Subcutaneous abdominal adipose tissue (tissue), 5 donors: ENCODE measurements at regions not wholly inside any gene's neighbourhood (a gene's known extent, or its start where the extent isn't known, plus 50 kb on each side); places are given as distances from the start of the nearest gene placed in this dataset.

Experiments used
- H3K27ac ChIP-seq: one replicate; pipeline ENCODE4 v1.7.0; 2013; ENCODE audit warnings: low read depth, mild to moderate bottlenecking, inconsistent platforms, low read length, moderate library complexity
- H3K27me3 ChIP-seq, 5 donors: one replicate each; pipeline ENCODE4 v1.7.0; 2013; ENCODE audit warnings: low read length in 5 of 5, inconsistent platforms in 1 of 5; ENCODE audit not compliant: control insufficient read depth in 5 of 5, insufficient read depth in 4 of 5
- H3K36me3 ChIP-seq, 5 donors: one replicate each; pipeline ENCODE4 v1.7.0; 2013; ENCODE audit warnings: low read length in 5 of 5; ENCODE audit not compliant: control insufficient read depth in 5 of 5, insufficient read depth in 5 of 5
- H3K4me1 ChIP-seq, 5 donors: one replicate each; pipeline ENCODE4 v1.7.0; 2013; ENCODE audit warnings: low read length in 5 of 5, mild to moderate bottlenecking in 3 of 5, moderate library complexity in 1 of 5; ENCODE audit not compliant: control insufficient read depth in 5 of 5, insufficient read depth in 5 of 5
- H3K4me3 ChIP-seq, 5 donors: one replicate each; pipeline ENCODE4 v1.7.0; 2013; ENCODE audit warnings: low read length in 5 of 5, low read depth in 1 of 5
- H3K9ac ChIP-seq, 5 donors: one replicate each; pipeline ENCODE4 v1.7.0; 2013; ENCODE audit warnings: low read length in 5 of 5, mild to moderate bottlenecking in 4 of 5, moderate library complexity in 3 of 5
- H3K9me3 ChIP-seq, 5 donors: one replicate each; pipeline ENCODE4 v1.7.0; 2013; ENCODE audit warnings: low read length in 5 of 5; ENCODE audit not compliant: control insufficient read depth in 5 of 5
- donor health status: healthy.
- donor health status: healthy.
- donor health status: healthy.
- donor health status: healthy.
- donor health status: healthy.

DNA sequence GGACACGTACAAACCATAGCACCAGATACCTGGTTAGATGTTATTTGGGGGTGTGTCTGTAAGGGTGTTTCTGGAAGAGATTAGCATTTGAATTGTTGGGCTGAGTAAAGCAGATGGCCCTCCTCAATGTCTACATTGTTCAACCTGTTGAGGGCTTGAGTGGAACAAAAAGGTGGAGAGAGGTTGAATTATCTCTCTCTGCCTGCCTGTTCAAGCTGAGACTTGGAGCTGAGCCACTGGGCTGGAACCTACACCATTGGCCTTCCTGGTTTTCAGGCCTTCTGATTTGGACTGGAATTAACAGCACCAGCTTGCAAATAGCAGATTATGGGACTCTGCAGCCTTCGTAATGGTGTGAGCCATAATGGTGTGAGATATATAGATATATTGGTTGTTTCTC, 71.3 kb upstream of the CORO2B start:
- no peak overlapping the region for H3K27ac ChIP-seq
- H3K27me3 ChIP-seq = no peaks in the 10 kb centered on the region
- no peak overlapping the region for H3K9ac ChIP-seq
- peaks cover 5 to 58% (median 48%) of the 10 kb centered on the region in 5 donors for H3K4me1 ChIP-seq
- peaks cover 0 to 3% (median 0%) of the 10 kb centered on the region in 5 donors for H3K9me3 ChIP-seq
- H3K4me3 ChIP-seq = no peak overlapping the region
- H3K36me3 ChIP-seq = no peaks in the 10 kb centered on the region

- Histone ChIP-seq H3K4me1 (peaks cover 5 to 59% (median 47%) of the 10 kb centered on the region in 5 donors), H3K4me3 (no peak overlapping the region), H3K36me3 (no peaks in the 10 kb centered on the region), H3K27me3 (no peaks in the 10 kb centered on the region), H3K27ac (no peak overlapping the region), H3K9ac (no peak overlapping the region), H3K9me3 (peaks cover 0 to 3% (median 0%) of the 10 kb centered on the region in 5 donors)
Observed at GRCh38 chr15:68508485-68509189, 70.2 kb upstream of the CORO2B start.

- H3K36me3 ChIP-seq = no peaks in the 10 kb centered on the region
- H3K9ac ChIP-seq = no peak overlapping the region
- H3K9me3 ChIP-seq = peaks cover 0 to 3% (median 0%) of the 10 kb centered on the region in 5 donors
- no peaks in the 10 kb centered on the region for H3K27me3 ChIP-seq
- peaks cover 5 to 45% (median 35%) of the 10 kb centered on the region in 5 donors for H3K4me1 ChIP-seq
- H3K27ac ChIP-seq = peak overlapping the region; percentile 41
- H3K4me3 ChIP-seq = peak overlapping the region in 1 of 5 donors; percentile 22
Observed at GRCh38 chr15:68510558-68510957, 68.2 kb upstream of the CORO2B start.

- Histone ChIP-seq H3K4me1 (peaks cover 5 to 45% (median 35%) of the 10 kb centered on the region in 5 donors), H3K27ac (peak overlapping the region; percentile 41), H3K4me3 (peak overlapping the region in 2 of 5 donors; percentile 10 to 19), H3K27me3 (no peaks in the 10 kb centered on the region), H3K36me3 (no peaks in the 10 kb centered on the region), H3K9me3 (peaks cover 0 to 2% (median 0%) of the 10 kb centered on the region in 5 donors), H3K9ac (no peak overlapping the region)
Observed at GRCh38 chr15:68511073-68511991, 67.5 kb upstream of the CORO2B start.

DNA sequence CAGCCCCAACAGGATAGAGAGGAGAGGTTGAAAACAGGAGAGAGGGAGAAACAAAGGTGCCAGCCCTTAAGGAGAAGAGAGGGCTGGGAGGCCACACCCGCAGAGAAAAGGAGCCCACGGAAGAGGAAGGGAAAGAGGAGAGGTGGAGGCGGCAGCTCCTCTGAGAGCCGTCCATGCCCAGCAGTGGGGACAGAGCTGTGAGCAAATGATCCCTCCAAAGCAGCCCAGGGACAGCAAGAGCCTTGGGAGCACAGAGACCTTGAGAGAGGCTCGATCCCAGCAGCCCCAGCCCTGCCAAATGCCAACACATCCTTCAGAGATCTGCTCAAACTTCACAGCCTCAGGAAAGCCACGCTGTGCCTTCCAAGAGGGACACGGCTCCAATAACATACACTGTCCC, 66.7 kb upstream of the CORO2B start:
- Histone ChIP-seq H3K27me3 (no peaks in the 10 kb centered on the region), H3K9me3 (peaks cover 0 to 2% (median 0%) of the 10 kb centered on the region in 5 donors), H3K27ac (peak overlapping the region; percentile 1), H3K9ac (no peak overlapping the region), H3K36me3 (no peaks in the 10 kb centered on the region), H3K4me3 (no peak overlapping the region), H3K4me1 (peaks cover 5 to 47% (median 35%) of the 10 kb centered on the region in 5 donors)

- Histone ChIP-seq H3K27me3 (no peaks in the 10 kb centered on the region), H3K36me3 (no peaks in the 10 kb centered on the region), H3K4me1 (peaks cover 5 to 53% (median 37%) of the 10 kb centered on the region in 5 donors), H3K27ac (no peak overlapping the region), H3K9ac (no peak overlapping the region), H3K9me3 (peaks cover 0 to 2% (median 0%) of the 10 kb centered on the region in 5 donors), H3K4me3 (no peak overlapping the region)
Observed at GRCh38 chr15:68512598-68512997, 66.2 kb upstream of the CORO2B start.

DNA sequence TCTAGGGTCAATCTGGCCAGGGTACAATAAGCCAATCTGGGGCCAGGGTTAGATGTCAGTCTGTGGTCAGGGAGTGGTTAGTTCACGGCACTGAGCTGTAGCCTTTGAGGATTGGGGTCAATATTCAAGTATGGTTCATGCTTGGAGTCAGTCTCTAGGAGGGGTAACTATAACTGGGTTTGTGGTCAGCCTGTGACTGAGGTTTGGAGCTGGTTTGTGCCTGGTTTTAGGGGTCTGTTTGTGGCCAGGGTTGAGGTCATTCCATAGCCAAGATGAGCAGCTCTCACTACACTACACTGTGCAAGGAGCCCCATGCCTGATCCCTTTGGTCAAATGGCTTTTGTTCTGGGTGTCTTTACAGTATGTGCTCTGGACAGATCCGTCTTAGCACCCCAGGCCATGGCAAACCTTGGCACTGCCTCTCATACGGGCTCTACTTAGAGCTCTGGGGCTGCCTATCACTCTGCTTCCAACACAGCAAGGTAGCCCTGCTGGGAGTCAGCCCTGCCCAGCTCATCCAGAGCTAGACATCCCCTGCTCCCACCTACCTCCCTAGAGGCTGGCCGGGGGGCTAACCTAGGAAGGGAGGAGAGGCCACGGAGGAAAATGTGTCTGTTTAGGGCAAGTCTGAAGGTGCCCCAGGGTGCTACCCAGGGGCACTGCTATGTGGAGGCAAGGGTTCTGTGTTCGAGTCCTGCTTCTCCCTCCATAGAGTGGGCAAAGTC, 63.3 kb upstream of the CORO2B start:
- no peak overlapping the region for H3K4me3 ChIP-seq
- H3K27me3 ChIP-seq = no peaks in the 10 kb centered on the region
- no peaks in the 10 kb centered on the region for H3K36me3 ChIP-seq
- H3K4me1 ChIP-seq = peaks cover 5 to 43% (median 34%) of the 10 kb centered on the region in 5 donors
- no peak overlapping the region for H3K27ac ChIP-seq
- peaks cover 0 to 2% (median 0%) of the 10 kb centered on the region in 5 donors for H3K9me3 ChIP-seq
- no peak overlapping the region for H3K9ac ChIP-seq

- Histone ChIP-seq H3K4me1 (peaks cover 3 to 25% (median 16%) of the 10 kb centered on the region in 5 donors), H3K9ac (peak overlapping the region in 1 of 5 donors; percentile 10), H3K4me3 (no peak overlapping the region), H3K27ac (no peak overlapping the region), H3K36me3 (no peaks in the 10 kb centered on the region), H3K27me3 (no peaks in the 10 kb centered on the region), H3K9me3 (peaks cover 0 to 2% (median 0%) of the 10 kb centered on the region in 5 donors)
Observed at GRCh38 chr15:68517285-68517761, 61.5 kb upstream of the CORO2B start.

DNA sequence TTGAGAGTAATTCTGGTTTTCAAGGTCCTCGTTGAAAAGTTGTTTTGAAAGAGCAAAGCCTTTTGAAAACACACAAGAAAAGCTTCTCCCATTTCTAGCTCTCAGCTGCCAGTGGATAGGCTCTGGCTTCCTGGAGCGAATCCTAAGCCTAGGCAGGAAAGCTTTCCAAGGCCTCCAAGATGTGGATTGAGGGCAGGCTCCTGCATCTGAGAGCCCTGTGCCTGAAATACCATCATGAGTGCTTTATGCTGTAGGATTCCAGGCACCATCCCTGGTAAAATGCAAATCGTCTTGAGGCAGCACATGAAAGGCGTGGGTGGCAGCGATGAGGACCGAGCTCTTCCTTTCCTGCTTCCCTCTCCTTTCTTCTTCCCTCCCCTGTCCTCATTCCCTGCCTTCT, 60.7 kb upstream of the CORO2B start:
- H3K9ac ChIP-seq = peak overlapping the region in 1 of 5 donors; percentile 34
- H3K36me3 ChIP-seq = no peaks in the 10 kb centered on the region
- H3K27me3 ChIP-seq = no peaks in the 10 kb centered on the region
- H3K27ac ChIP-seq = no peak overlapping the region
- peaks cover 3 to 22% (median 16%) of the 10 kb centered on the region in 5 donors for H3K4me1 ChIP-seq
- no peak overlapping the region for H3K4me3 ChIP-seq
- peaks cover 0 to 2% (median 0%) of the 10 kb centered on the region in 5 donors for H3K9me3 ChIP-seq
